SHP77 treated with DMSO at 0.1 percent for 48 hours (cell line): ENCODE measurements at regions not wholly inside any gene's neighbourhood (a gene's known extent, or its start where the extent isn't known, plus 50 kb on each side); places are given as distances from the start of the nearest gene placed in this dataset.

Source experiments
- DNase-seq: peaks from one replicate; lab custom pipeline; 2025; lab: John Stamatoyannopoulos, UW

- DNase-seq: no peak
Observed at GRCh38 chr10:111830359-111830758, 353.2 kb downstream of the GPAM start.

GRCh38 chr10:111831058-111831457 lies 352.5 kb downstream of the GPAM start:
- DNase-seq: no peak

GRCh38 chr10:111833251-111833650 lies 350.3 kb downstream of the GPAM start:
- no peak for DNase-seq

- no peak for DNase-seq
Observed at GRCh38 chr10:111835574-111835973, 348.0 kb downstream of the GPAM start.

GRCh38 chr10:111836064-111836463 lies 347.5 kb downstream of the GPAM start:
- DNase-seq: no peak

- no peak for DNase-seq
Observed at GRCh38 chr10:111836571-111836970, 347.0 kb downstream of the GPAM start.

- no peak for DNase-seq
Observed at GRCh38 chr10:111837086-111837485, 346.5 kb downstream of the GPAM start.

GRCh38 chr10:111837985-111838384 lies 345.6 kb downstream of the GPAM start:
- DNase-seq: no peak

GRCh38 chr10:111840546-111840945 lies 343.0 kb downstream of the GPAM start:
- DNase-seq: no peak

GRCh38 chr10:111852801-111853200 lies 330.8 kb downstream of the GPAM start:
- no peak for DNase-seq

GRCh38 chr10:111856631-111857030 lies 326.9 kb downstream of the GPAM start:
- DNase-seq: no peak

- no peak for DNase-seq
Observed at GRCh38 chr10:111865550-111865949, 318.0 kb downstream of the GPAM start.

- no peak for DNase-seq
Observed at GRCh38 chr10:111871458-111871857, 312.1 kb downstream of the GPAM start.

GRCh38 chr10:111872591-111872990 lies 311.0 kb downstream of the GPAM start:
- DNase-seq: no peak

- no peak for DNase-seq
Observed at GRCh38 chr10:111873041-111873440, 310.5 kb downstream of the GPAM start.

- DNase-seq: no peak
Observed at GRCh38 chr10:111873621-111874135, 309.9 kb downstream of the GPAM start.

GRCh38 chr10:111874576-111874975 lies 309.0 kb downstream of the GPAM start:
- DNase-seq: no peak

- no peak for DNase-seq
Observed at GRCh38 chr10:111875725-111876124, 307.8 kb downstream of the GPAM start.

- no peak for DNase-seq
Observed at GRCh38 chr10:111877258-111877657, 306.3 kb downstream of the GPAM start.

- no peak for DNase-seq
Observed at GRCh38 chr10:111879969-111880368, 303.6 kb downstream of the GPAM start.

GRCh38 chr10:111885046-111885445 lies 298.5 kb downstream of the GPAM start:
- no peak for DNase-seq

- DNase-seq: no peak
Observed at GRCh38 chr10:111885919-111886318, 297.6 kb downstream of the GPAM start.

- DNase-seq: no peak
Observed at GRCh38 chr10:111887266-111887665, 296.3 kb downstream of the GPAM start.

GRCh38 chr10:111890046-111890445 lies 293.5 kb downstream of the GPAM start:
- no peak for DNase-seq

GRCh38 chr10:111916011-111916410 lies 267.6 kb downstream of the GPAM start:
- no peak for DNase-seq
